Uterus (tissue), 3 donors: ENCODE measurements at regions not wholly inside any gene's neighbourhood (a gene's known extent, or its start where the extent isn't known, plus 50 kb on each side); places are given as distances from the start of the nearest gene placed in this dataset.

Experiments
- DNase-seq, 2 donors: peaks; one replicate each; pipeline ENCODE4 v3.0.0-alpha.2; 2019 to 2020
- H3K27ac ChIP-seq, 2 donors: fragments of 200-600 bp; sonication (generic); 1 replicate in 1 of 2; 2 replicates in 1 of 2; pipeline ENCODE4 v1.5.1; 2016 to 2018
- H3K27me3 ChIP-seq, 2 donors: fragments of 200-600 bp; sonication (generic); one replicate each; pipeline ENCODE4 v1.5.1; 2018 to 2019; ENCODE audit warnings: control low read depth in 1 of 2
- H3K36me3 ChIP-seq, 2 donors: fragments of 200-600 bp; sonication (generic); one replicate each; pipeline ENCODE4 v1.5.1; 2019; ENCODE audit warnings: control low read depth in 1 of 2
- H3K4me1 ChIP-seq, 2 donors: fragments of 200-600 bp; sonication (generic); one replicate each; pipeline ENCODE4 v1.5.1; 2018 to 2019; ENCODE audit warnings: control low read depth in 1 of 2
- H3K4me3 ChIP-seq, 2 donors: fragments of 200-600 bp; sonication (generic); 1 replicate in 1 of 2; 2 replicates in 1 of 2; pipeline ENCODE4 v1.5.1; 2018 to 2019; ENCODE audit warnings: mild to moderate bottlenecking in 1 of 2
- H3K9me3 ChIP-seq, 2 donors: fragments of 200-600 bp; sonication (generic); one replicate each; pipeline ENCODE4 v1.5.1; 2019; ENCODE audit warnings: control low read depth in 1 of 2
- CTCF ChIP-seq, 4 experiments: fragments of 200-600 bp in 2 of 4; fragments of 450-650 bp in 2 of 4; sonication (generic) in 2 of 4; IDR thresholded peaks; one replicate each; pipeline ENCODE4 v1.5.1; 2016 to 2019; ENCODE audit warnings: antibody characterized with exemption in 4 of 4, mild to moderate bottlenecking in 2 of 4, moderate library complexity in 1 of 4
- POLR2A ChIP-seq, 2 donors: fragments of 450-650 bp; IDR thresholded peaks; one replicate each; pipeline ENCODE4 v1.6.1; 2016; ENCODE audit warnings: antibody characterized with exemption in 2 of 2, mild to moderate bottlenecking in 1 of 2, moderate library complexity in 1 of 2
- intact Hi-C: fragments of 100-400 bp; cut with DNase I; formaldehyde crosslinking; loops from one replicate; pipeline ENCODE4 v1.15.1; 2023; ENCODE audit warnings: low total_unique reads
- donor health status: DM: yes; HTN: yes; CAD: no.

GRCh38 chr12:124229520-124229919 lies 65.4 kb upstream of the RFLNA start:
- Histone ChIP-seq H3K27ac (no peak overlapping the region), H3K36me3 (no peaks in the 10 kb centered on the region), H3K4me3 (no peak overlapping the region), H3K4me1 (no peaks in the 10 kb centered on the region), H3K9me3 (no peaks in the 10 kb centered on the region), H3K27me3 (no peaks in the 10 kb centered on the region)
- DNase-seq: no peak
- TF ChIP-seq CTCF (IDR thresholded peaks at IDR 0.05) (no peak), POLR2A (IDR thresholded peaks at IDR 0.05) (no peak)
- intact Hi-C loops: no loop called here

GRCh38 chr12:124230117-124230757 lies 64.7 kb upstream of the RFLNA start:
- Histone ChIP-seq H3K27me3 (no peaks in the 10 kb centered on the region), H3K4me3 (no peak overlapping the region), H3K27ac (no peak overlapping the region), H3K36me3 (no peaks in the 10 kb centered on the region), H3K9me3 (no peaks in the 10 kb centered on the region), H3K4me1 (no peaks in the 10 kb centered on the region)
- intact Hi-C loops: no loop called here
- TF ChIP-seq CTCF (IDR thresholded peaks at IDR 0.05): no peak
- TF ChIP-seq POLR2A (IDR thresholded peaks at IDR 0.05): no peak
- DNase-seq: no peak

GRCh38 chr12:124230789-124231188 lies 64.1 kb upstream of the RFLNA start:
- Histone ChIP-seq H3K36me3 (no peaks in the 10 kb centered on the region), H3K4me3 (no peak overlapping the region), H3K27me3 (no peaks in the 10 kb centered on the region), H3K4me1 (no peaks in the 10 kb centered on the region), H3K9me3 (no peaks in the 10 kb centered on the region), H3K27ac (no peak overlapping the region)
- intact Hi-C loops: no loop called here
- no peak for TF ChIP-seq POLR2A (IDR thresholded peaks at IDR 0.05)
- TF ChIP-seq CTCF (IDR thresholded peaks at IDR 0.05): no peak
- no peak for DNase-seq

- Histone ChIP-seq H3K4me3 (no peak overlapping the region), H3K9me3 (no peaks in the 10 kb centered on the region), H3K27me3 (no peaks in the 10 kb centered on the region), H3K36me3 (no peaks in the 10 kb centered on the region), H3K4me1 (no peaks in the 10 kb centered on the region), H3K27ac (no peak overlapping the region)
- intact Hi-C loops: no loop called here
- no peak for DNase-seq
- TF ChIP-seq CTCF (IDR thresholded peaks at IDR 0.05): no peak
- no peak for TF ChIP-seq POLR2A (IDR thresholded peaks at IDR 0.05)
Observed at GRCh38 chr12:124231980-124232653, 62.8 kb upstream of the RFLNA start.

GRCh38 chr12:124232654-124232987 lies 62.3 kb upstream of the RFLNA start:
- Histone ChIP-seq H3K27me3 (no peaks in the 10 kb centered on the region), H3K4me3 (no peak overlapping the region), H3K9me3 (no peaks in the 10 kb centered on the region), H3K36me3 (no peaks in the 10 kb centered on the region), H3K4me1 (no peaks in the 10 kb centered on the region), H3K27ac (no peak overlapping the region)
- TF ChIP-seq POLR2A (IDR thresholded peaks at IDR 0.05) (no peak), CTCF (IDR thresholded peaks at IDR 0.05) (no peak)
- intact Hi-C loops: no loop called here
- no peak for DNase-seq
